ENCODE measurements at regions not wholly inside any gene's neighbourhood (a gene's known extent, or its start where the extent isn't known, plus 50 kb on each side); places are given as distances from the start of the nearest gene placed in this dataset.
"Not testable (repeated sequence)": the region's sequence is repeated elsewhere in the genome, so short reads cannot be mapped to it uniquely, and the experiment has no call there.

- DNase-seq = not testable (repeated sequence)
These were observed 243.5 kb downstream of the FOXD4L6 start for GRCh38 chr9:40884902-40885490.

DNA sequence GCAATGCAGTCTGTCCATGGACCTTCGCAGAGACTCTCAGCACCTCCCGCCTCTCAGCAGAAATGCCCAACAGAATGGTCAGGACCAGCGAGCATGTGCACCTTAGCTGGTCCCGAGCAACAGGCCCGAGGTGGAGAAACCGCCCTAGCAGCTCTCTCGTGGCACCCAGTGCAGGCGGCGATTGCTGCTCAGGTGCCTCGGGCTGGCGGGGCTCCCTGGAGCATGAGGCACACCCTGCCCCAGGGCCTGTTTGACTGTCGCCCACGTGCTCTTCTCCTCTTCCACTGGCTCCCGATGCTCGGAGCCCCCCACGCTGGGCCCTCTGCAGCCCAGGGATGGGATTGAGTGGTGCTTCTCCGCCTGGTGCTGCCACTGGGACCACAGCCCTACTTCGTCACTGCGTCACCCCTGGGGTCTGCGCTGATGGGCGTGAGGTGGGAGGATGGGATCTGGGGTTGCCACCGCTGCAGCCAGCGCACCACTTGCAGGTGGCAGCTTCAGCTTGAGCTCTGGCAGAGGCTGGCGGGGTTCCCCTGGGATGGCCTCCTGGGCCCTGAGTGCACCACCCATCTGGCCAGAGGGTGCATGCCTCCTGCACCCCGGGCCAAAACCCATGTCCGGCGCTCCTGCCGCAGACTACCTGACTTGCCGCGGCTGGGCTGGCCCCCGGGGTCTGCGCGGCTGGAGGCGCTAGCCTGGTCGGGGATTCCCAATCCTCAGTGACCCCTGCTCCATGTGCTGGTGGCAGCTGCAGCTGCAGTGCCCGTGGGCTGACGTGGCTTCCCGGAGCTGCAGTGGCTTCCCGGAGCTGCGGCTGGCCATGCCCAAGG is 244.2 kb downstream of the FOXD4L6 start:
- DNase-seq = no peak

GRCh38 chr9:40883423-40884071 is 244.9 kb downstream of the FOXD4L6 start:
- not testable (repeated sequence) for DNase-seq

- not testable (repeated sequence) for DNase-seq
These were observed 254.7 kb downstream of the FOXD4L6 start for GRCh38 chr9:40873753-40874295.

GRCh38 chr9:40868437-40868836 is 260.0 kb downstream of the FOXD4L6 start:
- DNase-seq = not testable (repeated sequence)
